ENCODE measurements at regions not wholly inside any gene's neighbourhood (a gene's known extent, or its start where the extent isn't known, plus 50 kb on each side); places are given as distances from the start of the nearest gene placed in this dataset.

DNA sequence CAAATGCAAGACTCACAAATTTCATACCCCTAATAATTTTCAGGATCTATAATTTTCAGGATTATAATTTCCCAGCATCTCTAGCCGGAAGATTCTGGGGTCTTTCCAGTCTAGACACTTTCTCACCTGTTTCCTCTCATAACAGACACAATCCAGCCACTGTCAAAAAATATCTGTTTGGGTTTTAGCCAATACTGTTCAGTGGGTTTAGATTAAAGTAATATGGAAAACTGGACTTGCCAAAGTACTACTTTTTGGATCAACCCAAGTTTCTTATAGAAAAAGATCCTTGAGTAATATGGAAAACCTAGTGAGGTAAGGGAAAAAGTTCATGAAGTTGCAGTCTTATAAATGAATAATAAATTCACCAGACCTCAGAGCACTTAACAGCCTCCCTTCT, 62.1 kb upstream of the NEBL start:
- Histone ChIP-seq H3K36me3 (ENCODE audit: control insufficient read depth in 2 of 3, insufficient read depth in 3 of 3, low read length in 3 of 3) (no peaks in the 10 kb centered on the region), H3K4me1 (ENCODE audit: control insufficient read depth in 2 of 3, insufficient read depth in 2 of 3, low read depth in 1 of 3, low read length in 3 of 3) (no peaks in the 10 kb centered on the region), H3K27ac (ENCODE audit: low read depth in 2 of 2, low read length in 2 of 2) (no peak overlapping the region), H3K27me3 (ENCODE audit: control insufficient read depth, insufficient read depth, low read length) (no peaks in the 10 kb centered on the region), H3K9me3 (ENCODE audit: control insufficient read depth in 2 of 3, insufficient read depth in 1 of 3, low read length in 3 of 3) (no peaks in the 10 kb centered on the region), H3K4me3 (ENCODE audit: low read length in 3 of 3) (no peak overlapping the region), H3K9ac (ENCODE audit: low read length in 3 of 3) (no peak overlapping the region)
- DNase-seq (no peak), FAIRE-seq (no peak)
- TF ChIP-seq, protein P1, sequence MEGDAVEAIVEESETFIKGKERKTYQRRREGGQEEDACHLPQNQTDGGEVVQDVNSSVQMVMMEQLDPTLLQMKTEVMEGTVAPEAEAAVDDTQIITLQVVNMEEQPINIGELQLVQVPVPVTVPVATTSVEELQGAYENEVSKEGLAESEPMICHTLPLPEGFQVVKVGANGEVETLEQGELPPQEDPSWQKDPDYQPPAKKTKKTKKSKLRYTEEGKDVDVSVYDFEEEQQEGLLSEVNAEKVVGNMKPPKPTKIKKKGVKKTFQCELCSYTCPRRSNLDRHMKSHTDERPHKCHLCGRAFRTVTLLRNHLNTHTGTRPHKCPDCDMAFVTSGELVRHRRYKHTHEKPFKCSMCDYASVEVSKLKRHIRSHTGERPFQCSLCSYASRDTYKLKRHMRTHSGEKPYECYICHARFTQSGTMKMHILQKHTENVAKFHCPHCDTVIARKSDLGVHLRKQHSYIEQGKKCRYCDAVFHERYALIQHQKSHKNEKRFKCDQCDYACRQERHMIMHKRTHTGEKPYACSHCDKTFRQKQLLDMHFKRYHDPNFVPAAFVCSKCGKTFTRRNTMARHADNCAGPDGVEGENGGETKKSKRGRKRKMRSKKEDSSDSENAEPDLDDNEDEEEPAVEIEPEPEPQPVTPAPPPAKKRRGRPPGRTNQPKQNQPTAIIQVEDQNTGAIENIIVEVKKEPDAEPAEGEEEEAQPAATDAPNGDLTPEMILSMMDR (IDR thresholded peaks at IDR 0.05; ENCODE audit: borderline replicate concordance, extremely low read depth, insufficient read depth), result no peak
- intact Hi-C loops (cut with DNase I), result no loop called here

DNA sequence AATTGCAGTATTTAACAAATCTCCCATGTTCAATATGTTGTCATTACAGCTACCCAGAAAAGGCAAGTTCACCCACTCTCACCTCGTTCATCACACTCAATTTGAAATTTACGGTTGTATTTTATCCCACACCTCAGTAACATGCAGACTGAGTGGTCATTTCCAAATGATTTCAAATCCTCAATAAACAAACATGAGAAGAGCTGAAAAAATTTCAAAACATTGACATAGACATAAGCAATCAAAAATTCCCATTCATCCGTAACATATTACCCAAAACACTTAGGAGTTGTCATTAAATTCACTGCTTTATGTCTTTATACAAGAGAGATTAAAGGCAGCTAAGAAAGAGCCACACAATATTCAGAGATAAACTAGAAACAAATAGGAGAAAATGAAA, 61.7 kb upstream of the NEBL start:
- H3K9me3 ChIP-seq (ENCODE audit: control insufficient read depth in 2 of 3, insufficient read depth in 1 of 3, low read length in 3 of 3), result no peaks in the 10 kb centered on the region
- H3K27me3 ChIP-seq (ENCODE audit: control insufficient read depth, insufficient read depth, low read length), result no peaks in the 10 kb centered on the region
- no peaks in the 10 kb centered on the region for H3K4me1 ChIP-seq (ENCODE audit: control insufficient read depth in 2 of 3, insufficient read depth in 2 of 3, low read depth in 1 of 3, low read length in 3 of 3)
- no peak overlapping the region for H3K4me3 ChIP-seq (ENCODE audit: low read length in 3 of 3)
- no peak overlapping the region for H3K9ac ChIP-seq (ENCODE audit: low read length in 3 of 3)
- H3K36me3 ChIP-seq (ENCODE audit: control insufficient read depth in 2 of 3, insufficient read depth in 3 of 3, low read length in 3 of 3), result no peaks in the 10 kb centered on the region
- DNase-seq, result no peak
- no peak overlapping the region for H3K27ac ChIP-seq (ENCODE audit: low read depth in 2 of 2, low read length in 2 of 2)
- TF ChIP-seq, protein P1 (IDR thresholded peaks at IDR 0.05; ENCODE audit: borderline replicate concordance, extremely low read depth, insufficient read depth), result no peak
- FAIRE-seq, result no peak
- intact Hi-C loops (cut with DNase I), result no loop called here

DNA sequence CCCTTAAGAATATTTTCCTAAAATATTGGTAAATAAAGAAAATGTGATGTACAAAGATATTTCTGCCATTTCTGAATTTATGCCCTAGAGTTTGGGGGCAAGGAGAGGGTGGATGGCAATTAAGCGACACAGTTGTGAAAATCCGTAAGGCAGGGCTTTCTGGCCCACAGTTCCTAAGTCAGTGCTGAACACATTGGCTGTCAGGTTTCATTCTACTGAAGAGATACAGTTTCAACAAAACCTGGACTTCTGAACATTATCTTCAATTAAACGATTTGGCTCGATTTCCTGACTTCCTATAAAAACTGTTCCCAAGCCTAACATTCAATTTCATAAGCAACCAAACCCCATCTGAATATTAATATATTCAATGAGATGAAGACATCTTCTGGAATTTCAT, 61.1 kb upstream of the NEBL start:
- FAIRE-seq, result no peak
- H3K27me3 ChIP-seq (ENCODE audit: control insufficient read depth, insufficient read depth, low read length), result no peaks in the 10 kb centered on the region
- TF ChIP-seq, protein P1 (IDR thresholded peaks at IDR 0.05; ENCODE audit: borderline replicate concordance, extremely low read depth, insufficient read depth), result no peak
- H3K9ac ChIP-seq (ENCODE audit: low read length in 3 of 3), result no peak overlapping the region
- no peaks in the 10 kb centered on the region for H3K36me3 ChIP-seq (ENCODE audit: control insufficient read depth in 2 of 3, insufficient read depth in 3 of 3, low read length in 3 of 3)
- no peaks in the 10 kb centered on the region for H3K4me1 ChIP-seq (ENCODE audit: control insufficient read depth in 2 of 3, insufficient read depth in 2 of 3, low read depth in 1 of 3, low read length in 3 of 3)
- intact Hi-C loops (cut with DNase I), result no loop called here
- no peaks in the 10 kb centered on the region for H3K9me3 ChIP-seq (ENCODE audit: control insufficient read depth in 2 of 3, insufficient read depth in 1 of 3, low read length in 3 of 3)
- H3K4me3 ChIP-seq (ENCODE audit: low read length in 3 of 3), result no peak overlapping the region
- H3K27ac ChIP-seq (ENCODE audit: low read depth in 2 of 2, low read length in 2 of 2), result no peak overlapping the region
- DNase-seq, result no peak

DNA sequence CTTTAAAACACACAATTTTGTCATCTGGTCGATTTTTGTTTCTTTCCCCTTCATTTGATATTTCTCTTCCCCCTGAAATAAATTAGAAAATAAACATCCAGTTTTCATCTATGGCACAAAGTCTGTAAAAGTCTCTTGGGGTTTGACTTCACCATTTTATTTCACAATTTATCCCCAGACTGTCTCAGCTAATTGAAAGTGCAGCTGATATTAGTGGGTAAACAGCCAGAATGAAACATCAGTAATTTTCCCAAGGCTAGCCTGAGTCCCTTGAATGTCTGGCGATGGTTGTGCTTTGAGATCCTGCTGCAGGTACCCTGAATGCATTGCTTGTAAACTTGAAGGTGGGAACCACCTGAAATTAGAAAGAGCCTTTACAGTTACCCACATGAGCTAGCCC, 60.6 kb upstream of the NEBL start:
- TF ChIP-seq, protein P1 (IDR thresholded peaks at IDR 0.05; ENCODE audit: borderline replicate concordance, extremely low read depth, insufficient read depth), result no peak
- DNase-seq, result no peak
- no peaks in the 10 kb centered on the region for H3K9me3 ChIP-seq (ENCODE audit: control insufficient read depth in 2 of 3, insufficient read depth in 1 of 3, low read length in 3 of 3)
- no peak overlapping the region for H3K27ac ChIP-seq (ENCODE audit: low read depth in 2 of 2, low read length in 2 of 2)
- intact Hi-C loops (cut with DNase I), result no loop called here
- no peaks in the 10 kb centered on the region for H3K36me3 ChIP-seq (ENCODE audit: control insufficient read depth in 2 of 3, insufficient read depth in 3 of 3, low read length in 3 of 3)
- no peaks in the 10 kb centered on the region for H3K4me1 ChIP-seq (ENCODE audit: control insufficient read depth in 2 of 3, insufficient read depth in 2 of 3, low read depth in 1 of 3, low read length in 3 of 3)
- FAIRE-seq, result no peak
- no peak overlapping the region for H3K4me3 ChIP-seq (ENCODE audit: low read length in 3 of 3)
- no peaks in the 10 kb centered on the region for H3K27me3 ChIP-seq (ENCODE audit: control insufficient read depth, insufficient read depth, low read length)
- no peak overlapping the region for H3K9ac ChIP-seq (ENCODE audit: low read length in 3 of 3)
